ENCODE measurements at regions not wholly inside any gene's neighbourhood (a gene's known extent, or its start where the extent isn't known, plus 50 kb on each side); places are given as distances from the start of the nearest gene placed in this dataset.

GRCh38 chr9:80557256-80557655 lies 985.5 kb downstream of the TLE4 start (continued):
- TF ChIP-seq CHD7 (IDR thresholded peaks at IDR 0.05; ENCODE audit: insufficient replicate concordance, low read length) = no peak
- TF ChIP-seq SIX5 (IDR thresholded peaks at IDR 0.05; ENCODE audit: low read depth, low read length) = no peak
- no peak for TF ChIP-seq TAF7 (optimal IDR thresholded peaks at IDR 0.05; ENCODE audit: borderline replicate concordance, low read depth, low read length)
- no peak for TF ChIP-seq SP1 (IDR thresholded peaks at IDR 0.05; ENCODE audit: low read depth, low read length)
- no peak for TF ChIP-seq BCL11A (IDR thresholded peaks at IDR 0.05; ENCODE audit: low read depth in 2 of 2, low read length in 2 of 2)
- no peak for TF ChIP-seq HDAC6 (IDR thresholded peaks at IDR 0.05; ENCODE audit: low read depth, low read length)
- no peak for TF ChIP-seq SRF (IDR thresholded peaks at IDR 0.05; ENCODE audit: low read depth, low read length)
- TF ChIP-seq CREB1 (IDR thresholded peaks at IDR 0.05) = no peak
